ENCODE measurements at regions not wholly inside any gene's neighbourhood (a gene's known extent, or its start where the extent isn't known, plus 50 kb on each side); places are given as distances from the start of the nearest gene placed in this dataset.

DNA sequence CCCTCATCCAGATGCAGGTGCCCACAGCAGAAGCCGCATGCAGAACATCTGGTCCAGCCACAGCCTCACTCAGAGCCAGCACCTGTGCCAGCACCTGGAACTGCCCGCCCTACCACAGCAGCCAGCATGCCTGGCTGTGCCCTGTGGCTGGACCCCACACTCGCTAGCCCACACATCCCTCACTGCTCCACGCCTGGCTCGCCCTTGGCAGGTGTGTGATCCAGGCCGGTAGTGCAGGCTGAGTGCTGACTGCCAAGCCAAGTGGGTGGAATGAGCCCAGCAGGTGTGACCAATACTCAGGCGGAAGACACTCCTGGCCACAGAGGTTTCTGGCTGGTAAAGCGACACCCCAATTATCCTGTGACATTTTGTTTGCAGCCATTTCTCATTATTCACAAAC lies 162.4 kb upstream of the ROBO1 start:
- no peak for TF ChIP-seq CTCF (IDR thresholded peaks at IDR 0.05)
- no peak for TF ChIP-seq EP300 (IDR thresholded peaks at IDR 0.05)
- TF ChIP-seq POLR2A (IDR thresholded peaks at IDR 0.05) = no peak

All from tibial nerve (tissue), 4 donors.